ENCODE measurements at regions not wholly inside any gene's neighbourhood (a gene's known extent, or its start where the extent isn't known, plus 50 kb on each side); places are given as distances from the start of the nearest gene placed in this dataset.
"Not testable (repeated sequence)": the region's sequence is repeated elsewhere in the genome, so short reads cannot be mapped to it uniquely, and the experiment has no call there.

GRCh38 chr11:71170624-71171423, 81.6 kb downstream of the SHANK2 start:
- ChIA-PET CTCF (no interaction called here), POLR2A (no interaction called here)
- DNase-seq (ENCODE audit: low read depth, low spot score): no peak
- TF ChIP-seq, protein P1, sequence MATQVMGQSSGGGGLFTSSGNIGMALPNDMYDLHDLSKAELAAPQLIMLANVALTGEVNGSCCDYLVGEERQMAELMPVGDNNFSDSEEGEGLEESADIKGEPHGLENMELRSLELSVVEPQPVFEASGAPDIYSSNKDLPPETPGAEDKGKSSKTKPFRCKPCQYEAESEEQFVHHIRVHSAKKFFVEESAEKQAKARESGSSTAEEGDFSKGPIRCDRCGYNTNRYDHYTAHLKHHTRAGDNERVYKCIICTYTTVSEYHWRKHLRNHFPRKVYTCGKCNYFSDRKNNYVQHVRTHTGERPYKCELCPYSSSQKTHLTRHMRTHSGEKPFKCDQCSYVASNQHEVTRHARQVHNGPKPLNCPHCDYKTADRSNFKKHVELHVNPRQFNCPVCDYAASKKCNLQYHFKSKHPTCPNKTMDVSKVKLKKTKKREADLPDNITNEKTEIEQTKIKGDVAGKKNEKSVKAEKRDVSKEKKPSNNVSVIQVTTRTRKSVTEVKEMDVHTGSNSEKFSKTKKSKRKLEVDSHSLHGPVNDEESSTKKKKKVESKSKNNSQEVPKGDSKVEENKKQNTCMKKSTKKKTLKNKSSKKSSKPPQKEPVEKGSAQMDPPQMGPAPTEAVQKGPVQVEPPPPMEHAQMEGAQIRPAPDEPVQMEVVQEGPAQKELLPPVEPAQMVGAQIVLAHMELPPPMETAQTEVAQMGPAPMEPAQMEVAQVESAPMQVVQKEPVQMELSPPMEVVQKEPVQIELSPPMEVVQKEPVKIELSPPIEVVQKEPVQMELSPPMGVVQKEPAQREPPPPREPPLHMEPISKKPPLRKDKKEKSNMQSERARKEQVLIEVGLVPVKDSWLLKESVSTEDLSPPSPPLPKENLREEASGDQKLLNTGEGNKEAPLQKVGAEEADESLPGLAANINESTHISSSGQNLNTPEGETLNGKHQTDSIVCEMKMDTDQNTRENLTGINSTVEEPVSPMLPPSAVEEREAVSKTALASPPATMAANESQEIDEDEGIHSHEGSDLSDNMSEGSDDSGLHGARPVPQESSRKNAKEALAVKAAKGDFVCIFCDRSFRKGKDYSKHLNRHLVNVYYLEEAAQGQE (IDR thresholded peaks at IDR 0.05; ENCODE audit: insufficient read depth in 1 of 2, low read depth in 2 of 2, low read length in 1 of 2): no peak
- TF ChIP-seq CTCF (IDR thresholded peaks at IDR 0.05) (no peak), TCF7L2 (IDR thresholded peaks at IDR 0.05; ENCODE audit: low read depth, low read length) (no peak), POLR2AphosphoS5 (IDR thresholded peaks at IDR 0.05; ENCODE audit: low read depth, low read length) (no peak), SIN3A (IDR thresholded peaks at IDR 0.05; ENCODE audit: borderline replicate concordance, insufficient read depth, low read depth, low read length) (no peak)
- in situ Hi-C loops (cut with HindIII; ENCODE audit: low pct_unique_long_range_greater_than_20kb, low sequenced_read_pairs): no loop called here
- H3K27ac ChIP-seq (ENCODE audit: low read length): no peak overlapping the region
- H3K4me1 ChIP-seq (ENCODE audit: control insufficient read depth, insufficient read depth, low read length): no peaks in the 10 kb centered on the region
- intact Hi-C loops (cut with micrococcal nuclease; ENCODE audit: unreplicated experiment): no loop called here
- H3K27me3 ChIP-seq (ENCODE audit: control insufficient read depth, insufficient read depth, low read length): no peaks in the 10 kb centered on the region
- no peak for ATAC-seq
- no TSS peak for BruUV-seq (replicated peaks)
- H3K4me3 ChIP-seq (ENCODE audit: low read depth in 2 of 2, low read length in 2 of 2): no peak overlapping the region
- H3K36me3 ChIP-seq (ENCODE audit: control insufficient read depth, insufficient read depth, low read length): no peaks in the 10 kb centered on the region
- no peaks in the 10 kb centered on the region for H3K9me3 ChIP-seq (ENCODE audit: control insufficient read depth, insufficient read depth, low read depth, low read length)

GRCh38 chr11:71169313-71169712, 83.1 kb downstream of the SHANK2 start:
- in situ Hi-C loops (cut with HindIII; ENCODE audit: low pct_unique_long_range_greater_than_20kb, low sequenced_read_pairs) (no loop called here), intact Hi-C loops (cut with micrococcal nuclease; ENCODE audit: unreplicated experiment) (no loop called here)
- no peak overlapping the region for H3K27ac ChIP-seq (ENCODE audit: low read length)
- no peak for ATAC-seq
- DNase-seq (ENCODE audit: low read depth, low spot score): no peak
- no peaks in the 10 kb centered on the region for H3K27me3 ChIP-seq (ENCODE audit: control insufficient read depth, insufficient read depth, low read length)
- ChIA-PET POLR2A (no interaction called here), CTCF (interaction anchor here (0.6 to 0.7 kb wide), 2 partner anchors 17 to 19 kb away, joined by 8 to 16 read pairs; no protein-coding TSS in a partner anchor)
- no peak overlapping the region for H3K4me3 ChIP-seq (ENCODE audit: low read depth in 2 of 2, low read length in 2 of 2)
- no peaks in the 10 kb centered on the region for H3K9me3 ChIP-seq (ENCODE audit: control insufficient read depth, insufficient read depth, low read depth, low read length)
- TF ChIP-seq TCF7L2 (IDR thresholded peaks at IDR 0.05; ENCODE audit: low read depth, low read length) (no peak), SIN3A (IDR thresholded peaks at IDR 0.05; ENCODE audit: borderline replicate concordance, insufficient read depth, low read depth, low read length) (no peak), POLR2AphosphoS5 (IDR thresholded peaks at IDR 0.05; ENCODE audit: low read depth, low read length) (no peak), CTCF (IDR thresholded peaks at IDR 0.05) (no peak)
- TF ChIP-seq, protein P1 (IDR thresholded peaks at IDR 0.05; ENCODE audit: insufficient read depth in 1 of 2, low read depth in 2 of 2, low read length in 1 of 2): no peak
- H3K4me1 ChIP-seq (ENCODE audit: control insufficient read depth, insufficient read depth, low read length): no peaks in the 10 kb centered on the region
- H3K36me3 ChIP-seq (ENCODE audit: control insufficient read depth, insufficient read depth, low read length): no peaks in the 10 kb centered on the region
- BruUV-seq (replicated peaks): no TSS peak

DNA sequence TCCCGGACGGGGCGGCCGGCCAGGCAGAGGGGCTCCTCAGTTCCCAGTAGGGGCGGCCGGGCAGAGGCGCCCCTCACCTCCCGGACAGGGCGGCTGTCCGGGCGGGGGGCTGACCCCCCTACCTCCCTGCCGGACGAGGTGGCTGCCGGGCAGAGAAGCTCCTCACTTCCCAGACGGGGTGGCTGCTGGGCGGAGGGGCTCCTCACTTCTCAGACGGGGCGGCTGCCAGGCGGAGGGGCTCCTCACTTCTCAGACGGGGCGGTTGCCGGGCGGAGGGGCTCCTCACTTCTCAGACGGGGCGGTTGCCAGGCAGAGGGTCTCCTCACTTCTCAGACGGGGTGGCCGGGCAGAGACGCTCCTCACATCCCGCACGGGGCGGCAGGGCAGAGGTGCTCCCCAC, 84.6 kb downstream of the SHANK2 start:
- H3K4me3 ChIP-seq (ENCODE audit: low read depth in 2 of 2, low read length in 2 of 2); H3K27ac ChIP-seq (ENCODE audit: low read length); DNase-seq (ENCODE audit: low read depth, low spot score); ATAC-seq; POLR2A ChIA-PET; H3K4me1 ChIP-seq (ENCODE audit: control insufficient read depth, insufficient read depth, low read length); H3K27me3 ChIP-seq (ENCODE audit: control insufficient read depth, insufficient read depth, low read length); H3K36me3 ChIP-seq (ENCODE audit: control insufficient read depth, insufficient read depth, low read length); intact Hi-C loops (cut with micrococcal nuclease; ENCODE audit: unreplicated experiment); H3K9me3 ChIP-seq (ENCODE audit: control insufficient read depth, insufficient read depth, low read depth, low read length); CTCF ChIA-PET; in situ Hi-C loops (cut with HindIII; ENCODE audit: low pct_unique_long_range_greater_than_20kb, low sequenced_read_pairs); BruUV-seq (replicated peaks): not testable (repeated sequence)
